GM21786 (cell line): ENCODE measurements at regions not wholly inside any gene's neighbourhood (a gene's known extent, or its start where the extent isn't known, plus 50 kb on each side); places are given as distances from the start of the nearest gene placed in this dataset.
A peak's percentile ranks its signal among the peaks of the same experiment; 100 is the strongest.

Experiments
- ATAC-seq: cut with Tn5 transposase; IDR thresholded peaks from one replicate; pipeline ENCODE4 v1.9.1; 2021; ENCODE audit not compliant: unreplicated experiment

- ATAC-seq: no peak
Measured at GRCh38 chr12:4223273-4223845, 50.2 kb upstream of the CCND2 start.

DNA sequence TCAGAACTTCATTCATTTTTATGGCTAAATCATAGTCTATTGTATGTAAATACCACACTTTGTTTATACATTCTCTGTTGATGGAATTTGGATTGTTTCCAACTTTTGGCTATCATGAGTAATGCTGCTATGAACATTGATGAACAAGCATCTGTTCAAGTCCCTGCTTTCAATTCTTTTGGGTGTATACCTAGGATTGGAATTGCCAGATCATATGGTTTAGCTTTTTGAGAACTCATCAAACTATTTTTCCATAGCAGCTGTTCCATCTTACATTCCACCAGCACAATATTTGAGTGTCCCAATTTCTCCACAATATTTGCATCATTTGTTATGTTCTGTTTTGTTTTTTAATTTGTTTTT, 52.3 kb upstream of the CCND2 start:
- ATAC-seq: no peak

DNA sequence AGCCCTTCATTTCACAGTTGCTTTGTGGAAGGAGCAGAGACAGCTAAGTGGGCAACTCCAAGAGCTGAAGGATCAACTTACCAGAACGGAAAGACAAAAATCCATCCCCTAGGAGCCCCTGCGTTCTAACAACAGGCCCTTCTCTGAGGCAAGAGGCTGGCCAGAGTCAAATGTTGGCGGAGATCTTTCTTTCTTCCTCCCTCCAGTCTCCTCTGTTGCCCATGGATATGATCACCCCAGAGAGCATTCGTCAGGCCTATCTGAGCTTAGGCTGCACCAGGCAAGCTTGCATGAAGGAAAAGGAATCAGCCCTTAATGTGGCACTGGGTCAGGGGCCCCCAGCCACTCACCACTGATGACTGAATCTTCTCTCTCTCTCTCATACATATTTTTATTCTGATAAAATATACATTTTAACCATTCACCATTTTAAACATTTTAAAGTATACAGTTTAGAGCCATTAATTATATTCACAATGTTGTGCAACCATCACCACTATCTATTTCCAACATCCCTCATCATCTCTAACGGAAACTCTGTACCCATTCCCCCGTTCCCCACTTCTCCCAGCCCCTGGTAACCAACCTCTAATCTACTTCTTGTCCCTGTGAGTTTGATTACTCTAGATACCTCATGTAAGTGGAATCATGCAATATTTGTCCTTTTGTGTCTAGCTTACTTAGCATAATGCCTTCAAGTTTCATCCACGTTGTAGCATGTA, 52.9 kb upstream of the CCND2 start:
- ATAC-seq: no peak

GRCh38 chr12:4217091-4217490, 56.5 kb upstream of the CCND2 start:
- no peak for ATAC-seq

DNA sequence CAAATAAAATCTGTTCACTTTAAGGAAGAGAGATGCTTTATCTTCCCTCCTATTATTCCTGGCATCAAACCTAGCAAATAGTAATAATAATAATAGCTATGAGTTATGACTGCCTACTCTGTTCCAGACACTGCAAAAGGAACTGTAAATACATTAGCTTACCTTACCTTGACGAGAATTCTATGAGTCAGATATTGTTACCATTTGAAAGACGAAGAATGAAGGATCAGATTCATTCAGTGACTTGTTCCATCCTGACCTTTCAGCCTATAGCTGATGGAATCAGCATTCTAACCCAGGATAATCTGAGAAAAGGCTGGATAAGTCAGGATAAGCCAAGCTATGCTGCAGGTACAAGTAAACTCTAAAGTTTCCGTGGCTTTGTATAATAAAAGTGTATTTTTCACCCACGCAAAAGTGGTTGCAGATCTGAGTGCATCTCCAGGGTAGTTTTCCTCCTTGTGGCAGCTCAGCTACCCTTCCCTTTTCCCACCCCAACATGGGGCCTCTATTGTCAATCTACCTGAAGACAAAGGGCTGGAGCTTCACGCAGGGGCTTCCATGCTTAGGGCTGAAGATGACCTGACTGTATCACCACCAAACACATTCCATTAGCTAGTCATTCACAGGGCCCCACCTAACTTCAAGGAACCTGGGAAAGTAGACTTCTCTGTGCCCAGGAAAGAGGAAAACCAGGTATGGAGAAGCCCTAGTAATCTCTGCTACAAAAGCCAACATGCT, 57.2 kb upstream of the CCND2 start:
- peak; percentile 10 for ATAC-seq

- peak; percentile 76 for ATAC-seq
Measured at GRCh38 chr12:4215229-4216186, 58.1 kb upstream of the CCND2 start.

- peak; percentile 17 for ATAC-seq
Measured at GRCh38 chr12:4214877-4215228, 58.7 kb upstream of the CCND2 start.

- no peak for ATAC-seq
Measured at GRCh38 chr12:4213471-4213870, 60.1 kb upstream of the CCND2 start.

DNA sequence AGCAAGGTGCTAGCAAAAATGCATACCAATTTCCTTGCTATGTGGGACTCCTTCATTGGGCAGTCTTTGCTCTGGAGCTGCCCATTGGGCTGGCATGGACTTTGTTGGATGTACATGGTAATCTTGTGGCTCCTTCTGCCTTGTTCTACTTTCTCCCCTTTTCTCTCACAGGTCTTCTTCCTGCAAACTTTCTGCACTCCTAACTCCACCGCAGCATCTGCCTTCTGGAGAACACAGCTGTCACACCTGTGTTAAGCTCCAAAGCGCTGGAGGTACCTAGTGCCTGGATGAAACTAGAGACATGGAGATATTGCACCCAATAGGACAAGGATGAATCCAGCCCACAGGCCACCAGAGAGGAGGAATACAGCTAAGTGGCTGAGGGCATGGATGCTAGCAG, 60.7 kb upstream of the CCND2 start:
- no peak for ATAC-seq

DNA sequence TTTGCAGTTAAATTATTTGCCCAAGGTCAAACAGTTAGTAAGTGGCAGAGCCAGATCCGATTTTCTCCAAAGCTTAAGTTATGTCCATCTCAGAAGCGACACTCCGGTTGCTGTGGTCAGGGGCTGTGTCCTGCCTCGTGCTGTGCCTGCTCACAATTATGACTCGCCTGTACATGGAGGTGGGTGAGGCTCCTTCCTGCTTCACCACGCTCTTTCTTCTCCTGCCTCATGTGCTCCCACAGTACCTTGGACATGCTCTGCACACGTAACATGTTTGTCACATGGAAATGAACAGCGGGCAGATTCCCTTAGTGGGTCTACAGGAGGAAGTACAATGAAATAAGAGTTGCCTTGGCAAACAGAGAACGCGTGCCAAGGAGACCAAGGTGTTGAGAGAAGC, 62.2 kb upstream of the CCND2 start:
- no peak for ATAC-seq

GRCh38 chr12:4210183-4210582, 63.4 kb upstream of the CCND2 start:
- ATAC-seq: no peak

GRCh38 chr12:4206470-4206869, 67.1 kb upstream of the CCND2 start:
- no peak for ATAC-seq

GRCh38 chr12:4203772-4204376, 69.7 kb upstream of the CCND2 start:
- no peak for ATAC-seq

DNA sequence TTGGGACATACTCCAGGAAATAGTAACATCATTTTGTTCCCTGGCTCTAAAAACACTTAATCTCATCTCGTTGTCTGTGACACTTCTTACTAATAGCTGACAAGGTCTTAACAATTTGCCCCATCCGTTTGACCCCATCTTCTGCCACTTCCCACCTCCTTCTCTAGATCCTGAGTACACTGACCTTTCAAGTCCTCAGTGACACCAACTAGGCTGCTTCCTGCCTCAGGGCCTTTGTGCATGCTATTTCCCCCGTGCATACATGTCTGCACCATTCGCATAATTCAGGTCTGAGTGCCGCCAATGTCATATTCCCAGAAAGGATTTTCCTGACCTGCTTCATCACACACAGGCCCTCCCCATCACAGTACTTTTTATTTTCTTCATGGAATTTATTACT, 70.6 kb upstream of the CCND2 start:
- no peak for ATAC-seq

DNA sequence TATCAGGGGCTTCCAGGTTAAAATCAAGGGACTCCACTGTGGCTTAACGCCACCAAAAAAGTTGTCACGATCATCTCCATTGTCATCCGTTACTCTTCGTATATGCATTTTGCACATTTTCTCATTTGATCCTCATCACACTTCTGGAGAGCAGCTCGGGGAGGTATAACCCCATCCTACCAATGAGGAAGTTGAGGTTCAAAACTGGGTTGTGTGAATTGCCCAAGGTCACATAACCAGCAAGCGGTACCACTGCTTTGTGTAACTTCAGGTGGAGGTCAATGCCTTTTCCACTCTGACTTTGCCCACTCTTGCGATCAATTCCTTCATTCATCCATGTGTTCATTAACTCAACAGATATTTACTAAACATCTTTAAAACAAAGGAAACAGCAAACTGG, 71.1 kb upstream of the CCND2 start:
- ATAC-seq: no peak

DNA sequence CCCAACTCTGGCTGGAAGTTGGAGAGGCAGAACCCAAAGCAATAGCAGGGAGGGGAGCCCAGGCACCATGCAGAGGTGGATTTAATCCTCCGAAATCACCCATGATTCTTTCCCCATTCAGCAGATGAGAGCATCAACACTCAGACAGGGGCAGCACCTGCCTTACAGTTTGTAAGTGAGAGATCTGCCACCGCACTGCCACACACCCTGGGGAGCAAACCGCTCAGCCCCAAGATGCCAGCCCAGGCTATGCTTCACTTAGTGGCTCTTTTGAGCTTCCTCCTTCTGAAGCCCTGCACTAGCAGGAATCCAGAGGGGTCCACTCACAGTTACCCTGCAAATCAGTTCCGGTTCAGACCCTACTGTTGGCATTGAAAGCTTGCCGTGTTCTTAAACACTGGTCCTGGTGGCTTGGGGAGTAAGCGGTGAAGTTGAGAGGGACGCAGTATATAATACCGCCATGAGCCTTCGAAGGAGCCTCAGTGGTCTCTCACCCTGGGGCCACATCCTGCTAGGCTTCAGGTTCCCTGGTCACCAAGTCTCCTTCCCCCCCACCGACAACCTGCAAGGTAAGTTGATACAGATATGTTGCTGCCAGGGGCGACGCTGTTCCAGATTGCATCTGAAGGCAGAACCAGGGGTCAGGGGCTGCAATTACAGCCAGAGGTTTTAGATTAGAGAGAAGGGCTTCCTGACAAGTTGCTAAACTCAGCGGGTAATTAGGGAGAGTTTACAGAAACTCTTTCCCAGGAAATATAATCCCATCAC, 72.0 kb upstream of the CCND2 start:
- peak; percentile 56 for ATAC-seq

- no peak for ATAC-seq
Measured at GRCh38 chr12:4197922-4198763, 75.4 kb upstream of the CCND2 start.

DNA sequence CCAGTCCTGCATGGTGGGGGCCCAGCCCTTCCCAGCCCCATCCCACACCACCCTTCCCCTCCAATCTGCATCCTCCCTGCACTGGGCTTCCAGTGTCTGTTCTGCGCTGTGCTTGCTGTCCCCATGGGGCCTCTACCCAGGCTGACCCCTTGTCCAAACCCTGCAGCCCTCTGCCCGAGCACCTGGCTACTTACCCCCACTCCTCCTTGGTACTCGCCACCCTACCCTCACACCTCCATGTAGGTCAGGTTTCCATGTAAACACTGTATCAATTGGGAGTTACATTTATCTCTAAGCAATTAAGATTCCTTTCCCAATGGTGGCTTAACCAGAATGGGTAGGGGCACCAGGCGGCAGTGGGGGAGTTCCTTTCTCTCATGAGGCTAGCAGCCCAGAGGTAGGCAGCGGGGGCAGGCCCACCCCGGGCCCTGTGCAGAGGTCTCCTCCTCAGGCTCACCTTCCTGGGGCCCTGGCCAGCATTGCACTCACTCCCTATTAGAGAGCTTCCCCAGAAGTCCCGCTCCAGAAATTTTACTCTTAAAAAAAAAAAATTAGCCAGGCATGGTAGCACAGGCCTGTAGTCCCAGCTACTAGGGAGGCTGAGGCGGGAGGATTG, 76.6 kb upstream of the CCND2 start:
- no peak for ATAC-seq

GRCh38 chr12:4194668-4195067, 78.9 kb upstream of the CCND2 start:
- ATAC-seq: no peak
